GM23338 (cell line): ENCODE measurements at regions not wholly inside any gene's neighbourhood (a gene's known extent, or its start where the extent isn't known, plus 50 kb on each side); places are given as distances from the start of the nearest gene placed in this dataset.

Experiments
- ATAC-seq: fragments of 200-7000 bp; cut with Tn5 transposase; 3 replicates; pipeline ENCODE4 v1.9.1; 2020
- DNase-seq: peaks from one replicate; pipeline ENCODE4 v3.0.0-alpha.2; 2015; ENCODE audit warnings: low spot score
- H2AFZ ChIP-seq: fragments of 200-600 bp; sonication (generic); 2 replicates; pipeline ENCODE4 v1.8.0; 2016; ENCODE audit warnings: antibody characterized with exemption, mild to moderate bottlenecking, moderate library complexity
- H3F3A ChIP-seq: fragments of 200-600 bp; sonication (generic); replicated peaks from 2 replicates; pipeline ENCODE4 v1.8.0; 2017; ENCODE audit warnings: antibody characterized with exemption, mixed run types, low read depth
- H3K27ac ChIP-seq: fragments of 200-600 bp; sonication (generic); 2 replicates; pipeline ENCODE4 v1.6.1; 2016; ENCODE audit warnings: low read depth
- H3K27me3 ChIP-seq: fragments of 200-600 bp; sonication (generic); 2 replicates; pipeline ENCODE4 v1.8.0; 2016; ENCODE audit warnings: mild to moderate bottlenecking, mixed run types, moderate library complexity; ENCODE audit not compliant: insufficient read depth
- H3K36me3 ChIP-seq: fragments of 200-600 bp; sonication (generic); 2 replicates; pipeline ENCODE4 v1.8.0; 2016; ENCODE audit warnings: mild to moderate bottlenecking; ENCODE audit not compliant: insufficient read depth
- H3K4me1 ChIP-seq: fragments of 200-600 bp; sonication (generic); 2 replicates; pipeline ENCODE4 v1.8.0; 2016; ENCODE audit warnings: mild to moderate bottlenecking, moderate library complexity; ENCODE audit not compliant: insufficient read depth
- H3K4me2 ChIP-seq: fragments of 200-600 bp; sonication (generic); 2 replicates; pipeline ENCODE4 v1.7.1; 2017; ENCODE audit warnings: mixed run types
- H3K4me3 ChIP-seq: fragments of 200-600 bp; sonication (generic); 2 replicates; pipeline ENCODE4 v1.6.1; 2016; ENCODE audit warnings: mixed run types
- H3K79me2 ChIP-seq: fragments of 200-600 bp; sonication (generic); replicated peaks from 2 replicates; pipeline ENCODE4 v1.8.0; 2017; ENCODE audit warnings: mild to moderate bottlenecking; ENCODE audit not compliant: insufficient read depth
- H3K9me2 ChIP-seq: fragments of 200-600 bp; sonication (generic); 2 replicates; pipeline ENCODE4 v1.8.0; 2017; ENCODE audit not compliant: insufficient read depth
- H4K20me1 ChIP-seq: fragments of 200-600 bp; sonication (generic); replicated peaks from 2 replicates; pipeline ENCODE4 v1.8.0; 2017; ENCODE audit warnings: mild to moderate bottlenecking; ENCODE audit not compliant: insufficient read depth
- H3K27ac Mint-ChIP-seq: 2 replicates; pipeline ENCODE4 v1.8.0; 2020; ENCODE audit warnings: inconsistent platforms, mild to moderate bottlenecking, moderate library complexity, mixed read lengths
- H3K27me3 Mint-ChIP-seq: 3 replicates; pipeline ENCODE4 v1.8.0; 2022; ENCODE audit warnings: low read depth, mild to moderate bottlenecking, moderate library complexity, mixed read lengths, inconsistent platforms; ENCODE audit not compliant: insufficient read depth, poor library complexity
- H3K36me3 Mint-ChIP-seq: 3 replicates; pipeline ENCODE4 v1.8.0; 2021; ENCODE audit warnings: low read depth, mild to moderate bottlenecking, inconsistent platforms, moderate library complexity, mixed read lengths
- H3K4me1 Mint-ChIP-seq: 3 replicates; pipeline ENCODE4 v1.8.0; 2020; ENCODE audit warnings: mild to moderate bottlenecking, inconsistent platforms, mixed read lengths
- H3K4me3 Mint-ChIP-seq: 3 replicates; pipeline ENCODE4 v1.8.0; 2021; ENCODE audit warnings: moderate library complexity, mild to moderate bottlenecking, inconsistent platforms, mixed read lengths
- H3K9me3 Mint-ChIP-seq: 3 replicates; pipeline ENCODE4 v1.8.0; 2020; ENCODE audit warnings: moderate library complexity, mild to moderate bottlenecking, inconsistent platforms, mixed read lengths
- CREB1 ChIP-seq: fragments of 250-450 bp; sonication (Bioruptor Pico); IDR thresholded peaks from 2 replicates; pipeline ENCODE4 v1.5.0; 2020; ENCODE audit warnings: low read depth, mild to moderate bottlenecking, moderate library complexity
- ETS1 ChIP-seq: IDR thresholded peaks from 2 replicates; pipeline ENCODE4 v1.6.1; 2016; ENCODE audit warnings: antibody characterized with exemption
- EZH2 ChIP-seq: fragments of 200-600 bp; sonication (generic); IDR thresholded peaks from one replicate; pipeline ENCODE4 v1.8.0; 2017; ENCODE audit warnings: antibody characterized with exemption, mild to moderate bottlenecking, low read depth; ENCODE audit not compliant: unreplicated experiment
- NANOG ChIP-seq: IDR thresholded peaks from 2 replicates; pipeline ENCODE4 v1.6.1; 2016; ENCODE audit warnings: antibody characterized with exemption, borderline replicate concordance
- REST ChIP-seq: IDR thresholded peaks from one replicate; pipeline ENCODE4 v1.6.1; 2018; ENCODE audit warnings: antibody characterized with exemption; ENCODE audit not compliant: unreplicated experiment
- STAT1 ChIP-seq: IDR thresholded peaks from one replicate; pipeline ENCODE4 v1.6.1; 2016; ENCODE audit warnings: antibody characterized with exemption; ENCODE audit not compliant: unreplicated experiment
- ZNF114 ChIP-seq: fragments of 250-450 bp; sonication (Bioruptor Pico); IDR thresholded peaks from 2 replicates; pipeline ENCODE4 v1.5.0; 2020; ENCODE audit warnings: mild to moderate bottlenecking, moderate library complexity
- TF ChIP-seq, protein P1 (sequence below), 2 experiments: fragments of 200-600 bp in 1 of 2; sonication (generic) in 1 of 2; conservative IDR thresholded peaks; 2 replicates each; pipeline versions ENCODE4 v1.5.1 to v1.6.1; 2016 to 2017; ENCODE audit warnings: antibody characterized with exemption in 2 of 2, low read depth in 2 of 2, mild to moderate bottlenecking in 2 of 2, moderate library complexity in 1 of 2

- no peaks in the 10 kb centered on the region for H3K4me1 ChIP-seq
- H3K4me2 ChIP-seq: no peak overlapping the region
- TF ChIP-seq ETS1 (no peak), ZNF114 (CRISPR knock-in tag) (no peak)
- TF ChIP-seq, protein P1, sequence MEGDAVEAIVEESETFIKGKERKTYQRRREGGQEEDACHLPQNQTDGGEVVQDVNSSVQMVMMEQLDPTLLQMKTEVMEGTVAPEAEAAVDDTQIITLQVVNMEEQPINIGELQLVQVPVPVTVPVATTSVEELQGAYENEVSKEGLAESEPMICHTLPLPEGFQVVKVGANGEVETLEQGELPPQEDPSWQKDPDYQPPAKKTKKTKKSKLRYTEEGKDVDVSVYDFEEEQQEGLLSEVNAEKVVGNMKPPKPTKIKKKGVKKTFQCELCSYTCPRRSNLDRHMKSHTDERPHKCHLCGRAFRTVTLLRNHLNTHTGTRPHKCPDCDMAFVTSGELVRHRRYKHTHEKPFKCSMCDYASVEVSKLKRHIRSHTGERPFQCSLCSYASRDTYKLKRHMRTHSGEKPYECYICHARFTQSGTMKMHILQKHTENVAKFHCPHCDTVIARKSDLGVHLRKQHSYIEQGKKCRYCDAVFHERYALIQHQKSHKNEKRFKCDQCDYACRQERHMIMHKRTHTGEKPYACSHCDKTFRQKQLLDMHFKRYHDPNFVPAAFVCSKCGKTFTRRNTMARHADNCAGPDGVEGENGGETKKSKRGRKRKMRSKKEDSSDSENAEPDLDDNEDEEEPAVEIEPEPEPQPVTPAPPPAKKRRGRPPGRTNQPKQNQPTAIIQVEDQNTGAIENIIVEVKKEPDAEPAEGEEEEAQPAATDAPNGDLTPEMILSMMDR (conservative IDR thresholded peaks at IDR 0.05; ENCODE audit: low read depth in 2 of 2): no peak
- H3K36me3 ChIP-seq: no peaks in the 10 kb centered on the region; the same call in 1 of the 2 replicates
- H3K79me2 ChIP-seq: no peaks in the 10 kb centered on the region
- Mint-ChIP-seq H3K9me3 (peaks cover 8% of the 10 kb centered on the region; the same call in 2 of the 3 replicates), H3K27ac (no peak overlapping the region), H3K4me1 (peaks cover 2% of the 10 kb centered on the region), H3K27me3 (no peaks in the 10 kb centered on the region), H3K36me3 (peaks cover 5% of the 10 kb centered on the region; the same call in 1 of the 3 replicates), H3K4me3 (no peak overlapping the region)
- H3K9me2 ChIP-seq: peaks cover 6% of the 10 kb centered on the region
- no peaks in the 10 kb centered on the region for H4K20me1 ChIP-seq
- no peak overlapping the region for H3K4me3 ChIP-seq
- H3F3A ChIP-seq: no peaks in the 10 kb centered on the region
- no peak for DNase-seq
- no peaks in the 10 kb centered on the region for H3K27me3 ChIP-seq
- no peak overlapping the region for H3K27ac ChIP-seq
- H2AFZ ChIP-seq: no peak overlapping the region
- no peak for ATAC-seq
Observed at GRCh38 chr2:12052796-12053195, 306.4 kb downstream of the LPIN1 start.

- TF ChIP-seq NANOG (no peak), CREB1 (CRISPR knock-in tag) (no peak), STAT1 (no peak), REST (no peak), EZH2 (no peak)
- Histone ChIP-seq H3K36me3 (no peaks in the 10 kb centered on the region; the same call in 1 of the 2 replicates), H3K27ac (no peak overlapping the region), H3F3A (no peaks in the 10 kb centered on the region), H3K9me2 (peaks cover 11% of the 10 kb centered on the region), H4K20me1 (no peaks in the 10 kb centered on the region), H3K4me2 (no peak overlapping the region), H2AFZ (0 out of 2 replicates have a peak overlapping the region, but pooled peaks have one; percentile 43), H3K4me3 (no peak overlapping the region), H3K27me3 (no peaks in the 10 kb centered on the region), H3K4me1 (no peaks in the 10 kb centered on the region), H3K79me2 (no peaks in the 10 kb centered on the region)
- ATAC-seq (no peak), DNase-seq (no peak)
- no peak overlapping the region for H3K4me3 Mint-ChIP-seq
- no peak overlapping the region for H3K27ac Mint-ChIP-seq
- peaks cover 8% of the 10 kb centered on the region; the same call in 2 of the 3 replicates for H3K9me3 Mint-ChIP-seq
- H3K36me3 Mint-ChIP-seq: peaks cover 5% of the 10 kb centered on the region; the same call in 1 of the 3 replicates
- no peaks in the 10 kb centered on the region for H3K27me3 Mint-ChIP-seq
- peaks cover 3% of the 10 kb centered on the region for H3K4me1 Mint-ChIP-seq
Observed at GRCh38 chr2:12054956-12055618, 308.7 kb downstream of the LPIN1 start.
